A549 (cell line): ENCODE measurements at regions not wholly inside any gene's neighbourhood (a gene's known extent, or its start where the extent isn't known, plus 50 kb on each side); places are given as distances from the start of the nearest gene placed in this dataset.

ENCODE experiments used
- ATAC-seq, 2 experiments: fragments of 200-7000 bp in 1 of 2; fragments of >200 bp in 1 of 2; cut with Nextera tagmentation in 1 of 2; cut with Tn5 transposase in 1 of 2; 3 replicates each; pipeline versions ENCODE4 v1.8.0 to v1.9.1; 2018 to 2020; ENCODE audit warnings: mild to moderate bottlenecking in 1 of 2, moderate library complexity in 1 of 2
- CTCF ChIA-PET: fragments of 300-600 bp; sonication (Branson Sonifier 250); formaldehyde crosslinking; extraction: SDS; loops from one replicate; lab custom pipeline; 2021; ENCODE audit warnings: antibody characterized with exemption, inconsistent platforms; lab: Yijun Ruan, JAX
- POLR2A ChIA-PET: fragments of 350-600 bp; formaldehyde crosslinking; extraction: SDS; loops from one replicate; lab custom pipeline; 2021; ENCODE audit warnings: antibody characterized with exemption, inconsistent platforms; lab: Yijun Ruan, JAX
- DNase-seq, 2 experiments: peaks; one replicate each; pipeline versions ENCODE4 v3.0.0 to v3.0.0-alpha.2; 2011 to 2016; ENCODE audit warnings: low read depth in 1 of 2, low spot score in 1 of 2
- FAIRE-seq: peaks from 2 replicates; lab custom pipeline; 2011; peaks lifted over from hg19 to GRCh38; lab: Jason Lieb, UNC
- H3K27ac ChIP-seq, 2 experiments: fragments of >200 bp; sonication (Bioruptor Twin); formaldehyde crosslinking; 3 replicates each; pipeline ENCODE4 v1.5.1; 2016 to 2017
- H3K4me1 ChIP-seq: fragments of >200 bp; sonication (Bioruptor Twin); formaldehyde crosslinking; 3 replicates; pipeline ENCODE4 v1.6.1; 2016
- H3K4me2 ChIP-seq: fragments of >200 bp; sonication (Bioruptor Twin); formaldehyde crosslinking; 3 replicates; pipeline ENCODE4 v1.6.1; 2016
- H3K4me3 ChIP-seq: fragments of >200 bp; sonication (Bioruptor Twin); formaldehyde crosslinking; 3 replicates; pipeline ENCODE4 v1.5.1; 2016
- H3K9me3 ChIP-seq: fragments of >200 bp; sonication (Bioruptor Twin); formaldehyde crosslinking; 3 replicates; pipeline ENCODE4 v1.6.1; 2016
- BHLHE40 ChIP-seq: IDR thresholded peaks from 2 replicates; pipeline ENCODE4 v1.6.1; 2012; ENCODE audit warnings: low read depth, low read length, inconsistent platforms
- CBX2 ChIP-seq: fragments of 200-600 bp; sonication (generic); IDR thresholded peaks from 2 replicates; pipeline ENCODE4 v1.6.1; 2016; ENCODE audit warnings: low read depth, mild to moderate bottlenecking, borderline replicate concordance
- CEBPB ChIP-seq, 2 experiments: fragments of >200 bp in 1 of 2; sonication (Bioruptor Twin) in 1 of 2; formaldehyde crosslinking in 1 of 2; IDR thresholded peaks; 2 replicates each; pipeline ENCODE4 v1.6.1; 2012 to 2016
- CHD4 ChIP-seq: fragments of 200-600 bp; sonication (generic); IDR thresholded peaks from 2 replicates; pipeline ENCODE4 v1.6.1; 2016; ENCODE audit warnings: antibody characterized with exemption, mild to moderate bottlenecking, borderline replicate concordance
- CTCF ChIP-seq: fragments of >200 bp; sonication (Bioruptor Twin); formaldehyde crosslinking; IDR thresholded peaks from 3 replicates; pipeline ENCODE4 v1.5.1; 2016
- EHF ChIP-seq: fragments of 250-450 bp; sonication (Bioruptor Pico); IDR thresholded peaks from 2 replicates; pipeline ENCODE4 v1.5.0; 2020; ENCODE audit warnings: mild to moderate bottlenecking
- ELK1 ChIP-seq: fragments of 150-350 bp; IDR thresholded peaks from 2 replicates; pipeline ENCODE4 v1.6.1; 2014; ENCODE audit warnings: low read depth, mild to moderate bottlenecking, low read length
- FOSB ChIP-seq: fragments of 250-450 bp; sonication (Bioruptor Pico); IDR thresholded peaks from 2 replicates; pipeline ENCODE4 v1.5.0; 2020; ENCODE audit warnings: mild to moderate bottlenecking, moderate library complexity
- FOXS1 ChIP-seq: fragments of 250-450 bp; sonication (Bioruptor Pico); IDR thresholded peaks from 2 replicates; pipeline ENCODE4 v1.5.0; 2020; ENCODE audit warnings: mild to moderate bottlenecking, moderate library complexity
- HEYL ChIP-seq: fragments of 250-450 bp; sonication (Bioruptor Pico); IDR thresholded peaks from 2 replicates; pipeline ENCODE4 v1.8.0; 2021; ENCODE audit warnings: mild to moderate bottlenecking, moderate library complexity
- HOXA7 ChIP-seq: fragments of 250-450 bp; sonication (Bioruptor Pico); IDR thresholded peaks from 2 replicates; pipeline ENCODE4 v1.5.0; 2020; ENCODE audit warnings: mild to moderate bottlenecking, moderate library complexity
- HOXB13 ChIP-seq: fragments of 250-450 bp; sonication (Bioruptor Pico); IDR thresholded peaks from 2 replicates; pipeline ENCODE4 v1.5.0; 2020; ENCODE audit warnings: low read depth, mild to moderate bottlenecking, moderate library complexity
- JUNB ChIP-seq: fragments of >200 bp; sonication (Bioruptor Twin); formaldehyde crosslinking; IDR thresholded peaks from 2 replicates; pipeline ENCODE4 v1.6.1; 2016
- KDM1A ChIP-seq: fragments of 200-600 bp; sonication (generic); IDR thresholded peaks from 2 replicates; pipeline ENCODE4 v1.6.1; 2016; ENCODE audit warnings: low read depth, mild to moderate bottlenecking
- MYC ChIP-seq: IDR thresholded peaks from 2 replicates; pipeline ENCODE4 v1.6.1; 2012; ENCODE audit warnings: mild to moderate bottlenecking, inconsistent platforms, low read length, improper control_type of control experiment, borderline replicate concordance
- NFE2L2 ChIP-seq: fragments of 150-350 bp; conservative IDR thresholded peaks from 2 replicates; pipeline ENCODE4 v1.6.1; 2014; ENCODE audit warnings: low read length
- NPAS2 ChIP-seq: fragments of 250-450 bp; sonication (Bioruptor Pico); IDR thresholded peaks from 2 replicates; pipeline ENCODE4 v1.8.0; 2022; ENCODE audit warnings: mild to moderate bottlenecking, moderate library complexity, borderline replicate concordance
- NR3C1 ChIP-seq: fragments of >200 bp; sonication (Bioruptor Twin); formaldehyde crosslinking; IDR thresholded peaks from 3 replicates; pipeline ENCODE4 v1.6.1; 2017
- PHF8 ChIP-seq: fragments of 200-600 bp; sonication (generic); IDR thresholded peaks from 2 replicates; pipeline ENCODE4 v1.6.1; 2016; ENCODE audit warnings: low read depth, mild to moderate bottlenecking, antibody characterized with exemption, moderate library complexity, borderline replicate concordance
- POLR2A ChIP-seq: IDR thresholded peaks from 2 replicates; pipeline ENCODE4 v1.6.1; 2012; ENCODE audit warnings: mild to moderate bottlenecking, low read length
- POLR2AphosphoS2 ChIP-seq: conservative IDR thresholded peaks from 2 replicates; pipeline ENCODE4 v1.6.1; 2012; ENCODE audit warnings: low read length, improper control_type of control experiment, inconsistent platforms
- RAD21 ChIP-seq, 2 experiments: fragments of >200 bp in 1 of 2; sonication (Bioruptor Twin) in 1 of 2; formaldehyde crosslinking in 1 of 2; IDR thresholded peaks in 1 of 2; conservative IDR thresholded peaks in 1 of 2; 2 replicates in 1 of 2; 3 replicates in 1 of 2; pipeline ENCODE4 v1.6.1; 2012 to 2018; ENCODE audit warnings: inconsistent platforms in 1 of 2
- RARB ChIP-seq: fragments of 250-450 bp; sonication (Bioruptor Pico); IDR thresholded peaks from 2 replicates; pipeline ENCODE4 v1.8.0; 2021; ENCODE audit warnings: mild to moderate bottlenecking, moderate library complexity
- RCOR1 ChIP-seq: fragments of 150-350 bp; IDR thresholded peaks from 2 replicates; pipeline ENCODE4 v1.6.1; 2014; ENCODE audit warnings: antibody characterized with exemption, low read length, low read depth
- REST ChIP-seq: fragments of 200-600 bp; sonication (generic); IDR thresholded peaks from 2 replicates; pipeline ENCODE4 v1.6.1; 2016; ENCODE audit warnings: antibody characterized with exemption, mild to moderate bottlenecking, moderate library complexity
- RFX5 ChIP-seq: fragments of 450-650 bp; IDR thresholded peaks from 2 replicates; pipeline ENCODE4 v1.7.1; 2014; ENCODE audit warnings: antibody characterized with exemption, mild to moderate bottlenecking, moderate library complexity
- RNF2 ChIP-seq: fragments of 200-600 bp; sonication (generic); IDR thresholded peaks from 2 replicates; pipeline ENCODE4 v1.6.1; 2016; ENCODE audit warnings: low read depth, mild to moderate bottlenecking, antibody characterized with exemption, moderate library complexity, borderline replicate concordance
- SMC3 ChIP-seq: fragments of >200 bp; sonication (Bioruptor Twin); formaldehyde crosslinking; IDR thresholded peaks from 3 replicates; pipeline ENCODE4 v1.6.1; 2018; ENCODE audit warnings: inconsistent platforms
- TP53 ChIP-seq: fragments of 250-450 bp; sonication (Bioruptor Pico); IDR thresholded peaks from 2 replicates; pipeline ENCODE4 v1.5.0; 2021; ENCODE audit warnings: mild to moderate bottlenecking, moderate library complexity
- ZC3H11A ChIP-seq: fragments of 450-650 bp; IDR thresholded peaks from 2 replicates; pipeline ENCODE4 v1.6.1; 2014; ENCODE audit warnings: antibody characterized with exemption, mild to moderate bottlenecking
- ZFP36 ChIP-seq: fragments of 450-650 bp; IDR thresholded peaks from 2 replicates; pipeline ENCODE4 v1.6.1; 2014; ENCODE audit warnings: borderline replicate concordance; ENCODE audit not compliant: partially characterized antibody
- WGBS: methylation state at CpG from one replicate; pipeline ENCODE4 v1.1.6; 2017; ENCODE audit errors: missing lambda C conversion rate; 5-methylcytosine and 5-hydroxymethylcytosine counted together

GRCh38 chr2:183859129-183859528 is 734.9 kb downstream of the NUP35 start:
- H3K9me3 ChIP-seq, result no peaks in the 10 kb centered on the region
- CTCF ChIA-PET, result no interaction called here
- no peaks in the 10 kb centered on the region for H3K4me1 ChIP-seq
- POLR2A ChIA-PET, result no interaction called here
- WGBS, result 37% methylated on average over 2 of the region's 2 CpGs
- no peak overlapping the region for H3K4me2 ChIP-seq
- TF ChIP-seq SMC3, result no peak
- TF ChIP-seq KDM1A, result no peak
- no peak for TF ChIP-seq CBX2
- no peak for TF ChIP-seq BHLHE40
- TF ChIP-seq RNF2, result no peak
- no peak for FAIRE-seq
- no peak overlapping the region for H3K4me3 ChIP-seq
- no peak for ATAC-seq
- no peak for DNase-seq
- no peak overlapping the region for H3K27ac ChIP-seq

- TF ChIP-seq JUNB (no peak), RFX5 (no peak), CHD4 (no peak), HOXB13 (CRISPR knock-in tag) (no peak), FOSB (CRISPR knock-in tag) (no peak), ZFP36 (no peak), PHF8 (no peak), NFE2L2 (no peak), HEYL (CRISPR knock-in tag) (no peak), ZC3H11A (no peak), EHF (CRISPR knock-in tag) (no peak), HOXA7 (CRISPR knock-in tag) (no peak), REST (no peak), MYC (no peak), ELK1 (no peak), RAD21 (conservative IDR thresholded peaks at IDR 0.05 in 1 of 2, IDR thresholded peaks at IDR 0.05 in 1 of 2) (no peak)
- POLR2A ChIA-PET, result interaction anchor here (0.6 kb wide), 1 partner anchor 598 kb away, joined by 4 read pairs; no protein-coding TSS in a partner anchor
- H3K4me1 ChIP-seq, result no peaks in the 10 kb centered on the region
- DNase-seq (no peak), ATAC-seq (no peak), FAIRE-seq (no peak)
- H3K27ac ChIP-seq, result no peak overlapping the region
- no peaks in the 10 kb centered on the region for H3K9me3 ChIP-seq
- WGBS, result 53% methylated on average over 2 of the region's 2 CpGs
- CTCF ChIA-PET, result no interaction called here
- no peak overlapping the region for H3K4me2 ChIP-seq
- no peak overlapping the region for H3K4me3 ChIP-seq
Observed at GRCh38 chr2:183866666-183867065, 731.7 kb upstream of the ZNF804A start.

GRCh38 chr2:183867206-183867605 is 731.1 kb upstream of the ZNF804A start:
- ATAC-seq, result no peak
- no peak overlapping the region for H3K27ac ChIP-seq
- H3K4me1 ChIP-seq, result no peaks in the 10 kb centered on the region
- 54% methylated on average over 5 of the region's 5 CpGs for WGBS
- H3K9me3 ChIP-seq, result no peaks in the 10 kb centered on the region
- DNase-seq, result no peak
- FAIRE-seq, result no peak
- ChIA-PET POLR2A (no interaction called here), CTCF (no interaction called here)
- no peak overlapping the region for H3K4me3 ChIP-seq
- H3K4me2 ChIP-seq, result no peak overlapping the region
- TF ChIP-seq ZFP36 (no peak), CEBPB (IDR thresholded peaks at IDR 0.05) (no peak), NPAS2 (CRISPR knock-in tag) (no peak), TP53 (no peak), SMC3 (no peak), KDM1A (no peak), FOXS1 (CRISPR knock-in tag) (no peak), POLR2AphosphoS2 (no peak), POLR2A (no peak), NR3C1 (no peak), RARB (CRISPR knock-in tag) (no peak), CTCF (no peak), EHF (CRISPR knock-in tag) (no peak), RCOR1 (no peak), HOXA7 (CRISPR knock-in tag) (no peak)
